ENCODE measurements at regions not wholly inside any gene's neighbourhood (a gene's known extent, or its start where the extent isn't known, plus 50 kb on each side); places are given as distances from the start of the nearest gene placed in this dataset.

- TF ChIP-seq EZH2phosphoT487 (IDR thresholded peaks at IDR 0.05; ENCODE audit: low read depth) (no peak), CTCF (IDR thresholded peaks at IDR 0.05; ENCODE audit: low read depth, low read length) (no peak)
Measured at GRCh38 chr4:123319639-123320038, 77.0 kb upstream of the SPRY1 start.
